Mesendoderm (in vitro differentiated cells): ENCODE measurements at regions not wholly inside any gene's neighbourhood (a gene's known extent, or its start where the extent isn't known, plus 50 kb on each side); places are given as distances from the start of the nearest gene placed in this dataset.
"Not testable (repeated sequence)": the region's sequence is repeated elsewhere in the genome, so short reads cannot be mapped to it uniquely, and the experiment has no call there.

ENCODE experiments used
- DNase-seq: peaks from one replicate; pipeline ENCODE4 v3.0.0; 2013
- H2AK5ac ChIP-seq: 2 replicates; pipeline ENCODE4 v1.6.1; 2013; ENCODE audit warnings: low read length, inconsistent platforms
- H2BK120ac ChIP-seq: 2 replicates; pipeline ENCODE4 v1.6.1; 2013; ENCODE audit warnings: low read depth, mild to moderate bottlenecking, low read length, moderate library complexity, mixed read lengths
- H2BK15ac ChIP-seq: replicated peaks from 2 replicates; pipeline ENCODE4 v1.6.1; 2013; ENCODE audit warnings: low read depth, mild to moderate bottlenecking, moderate library complexity
- H2BK5ac ChIP-seq: 2 replicates; pipeline ENCODE4 v1.6.1; 2013; ENCODE audit warnings: low read length, inconsistent platforms
- H3K18ac ChIP-seq: 2 replicates; pipeline ENCODE4 v1.6.1; 2013; ENCODE audit warnings: mild to moderate bottlenecking, low read length, mixed read lengths
- H3K23ac ChIP-seq: one replicate; pipeline ENCODE4 v1.6.1; 2013; ENCODE audit warnings: low read length
- H3K27ac ChIP-seq: 2 replicates; pipeline ENCODE4 v1.5.1; 2013; ENCODE audit warnings: low read depth, mild to moderate bottlenecking, inconsistent platforms, low read length, moderate library complexity
- H3K27me3 ChIP-seq: 2 replicates; pipeline ENCODE4 v1.6.1; 2013; ENCODE audit warnings: low read length, control low read depth, mild to moderate bottlenecking, inconsistent platforms; ENCODE audit not compliant: insufficient read depth, poor library complexity
- H3K36me3 ChIP-seq: 2 replicates; pipeline ENCODE4 v1.6.1; 2013; ENCODE audit warnings: low read length, inconsistent platforms; ENCODE audit not compliant: control insufficient read depth, insufficient read depth
- H3K4ac ChIP-seq: one replicate; pipeline ENCODE4 v1.6.1; 2013; ENCODE audit warnings: low read depth, mild to moderate bottlenecking, low read length, moderate library complexity
- H3K4me1 ChIP-seq: 2 replicates; pipeline ENCODE4 v1.6.1; 2013; ENCODE audit warnings: low read depth, low read length, inconsistent platforms; ENCODE audit not compliant: control insufficient read depth
- H3K4me2 ChIP-seq: 2 replicates; pipeline ENCODE4 v1.6.1; 2013; ENCODE audit warnings: low read length
- H3K4me3 ChIP-seq: 2 replicates; pipeline ENCODE4 v1.5.1; 2013; ENCODE audit warnings: mild to moderate bottlenecking, low read length
- H3K56ac ChIP-seq: one replicate; pipeline ENCODE4 v1.6.1; 2013; ENCODE audit warnings: low read length
- H3K79me1 ChIP-seq: 2 replicates; pipeline ENCODE4 v1.6.1; 2013; ENCODE audit warnings: low read length, inconsistent platforms
- H3K79me2 ChIP-seq: 2 replicates; pipeline ENCODE4 v1.6.1; 2013; ENCODE audit warnings: mild to moderate bottlenecking, low read length; ENCODE audit not compliant: control insufficient read depth, insufficient read depth
- H3K9ac ChIP-seq: 2 replicates; pipeline ENCODE4 v1.6.1; 2013; ENCODE audit warnings: low read length, inconsistent platforms
- H4K5ac ChIP-seq: one replicate; pipeline ENCODE4 v1.6.1; 2013; ENCODE audit warnings: low read length
- H4K8ac ChIP-seq: one replicate; pipeline ENCODE4 v1.6.1; 2013; ENCODE audit warnings: low read depth, mild to moderate bottlenecking, control low read depth, low read length, moderate library complexity
- WGBS: extraction: QIAGEN DNeasy Blood & Tissue Kit; methylation state at CpG from one replicate; pipeline ENCODE4 v1.1.7; 2013; ENCODE audit warnings: low lambda C conversion rate, missing lambda C conversion rate; ENCODE audit not compliant: insufficient coverage; ENCODE audit errors: extremely low coverage; 5-methylcytosine and 5-hydroxymethylcytosine counted together

DNA sequence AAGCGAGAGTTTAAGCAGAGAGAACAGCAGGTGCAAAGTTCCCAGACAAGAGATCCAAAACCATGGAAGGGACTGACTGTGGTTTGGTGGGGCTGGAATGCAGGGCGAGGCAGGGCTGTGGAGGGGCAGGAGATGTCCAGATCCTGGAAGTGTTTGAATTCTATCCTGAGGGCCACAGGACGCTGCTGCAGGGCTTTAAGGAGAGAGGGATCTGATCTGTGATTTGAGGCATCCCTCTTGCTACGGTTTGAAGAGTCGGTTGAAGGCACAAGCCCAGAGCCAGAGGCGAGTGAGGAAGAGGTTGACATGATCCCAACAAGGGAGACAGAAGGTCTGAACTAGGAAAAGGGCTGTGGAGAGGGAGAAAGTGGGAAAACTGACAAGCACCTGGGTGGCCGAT, 209.9 kb upstream of the IRF2BP2 start:
- H2AK5ac ChIP-seq, H2BK5ac ChIP-seq, H3K79me2 ChIP-seq, H3K18ac ChIP-seq, H3K4ac ChIP-seq, H3K27me3 ChIP-seq, H2BK120ac ChIP-seq, H4K5ac ChIP-seq, H3K56ac ChIP-seq, H3K4me2 ChIP-seq, H3K9ac ChIP-seq, DNase-seq, H3K23ac ChIP-seq, H2BK15ac ChIP-seq, H3K36me3 ChIP-seq, H3K79me1 ChIP-seq, H3K27ac ChIP-seq, H4K8ac ChIP-seq, H3K4me3 ChIP-seq, H3K4me1 ChIP-seq: not testable (repeated sequence)
- WGBS: no CpG with 5 or more reads among the region's 7 CpGs

DNA sequence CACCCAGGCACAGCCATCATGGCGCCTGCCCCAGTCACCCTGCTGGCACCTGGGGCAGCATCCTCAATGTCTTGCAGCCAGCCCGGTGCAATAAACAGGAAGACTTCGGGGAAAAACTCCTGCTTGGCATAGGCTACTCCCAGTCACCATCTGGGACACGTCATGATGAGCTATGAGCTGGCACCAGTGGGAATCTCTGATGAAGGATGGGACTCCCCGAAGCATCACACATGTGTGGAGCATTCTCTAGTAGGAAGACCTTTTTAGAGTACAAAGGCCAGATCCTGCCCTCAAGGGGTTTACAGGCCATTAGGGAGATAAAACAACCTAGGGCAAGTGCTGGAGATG, 208.0 kb upstream of the IRF2BP2 start:
- not testable (repeated sequence) for H4K5ac ChIP-seq, H3K27ac ChIP-seq
- WGBS: no CpG with 5 or more reads among the region's 5 CpGs

DNA sequence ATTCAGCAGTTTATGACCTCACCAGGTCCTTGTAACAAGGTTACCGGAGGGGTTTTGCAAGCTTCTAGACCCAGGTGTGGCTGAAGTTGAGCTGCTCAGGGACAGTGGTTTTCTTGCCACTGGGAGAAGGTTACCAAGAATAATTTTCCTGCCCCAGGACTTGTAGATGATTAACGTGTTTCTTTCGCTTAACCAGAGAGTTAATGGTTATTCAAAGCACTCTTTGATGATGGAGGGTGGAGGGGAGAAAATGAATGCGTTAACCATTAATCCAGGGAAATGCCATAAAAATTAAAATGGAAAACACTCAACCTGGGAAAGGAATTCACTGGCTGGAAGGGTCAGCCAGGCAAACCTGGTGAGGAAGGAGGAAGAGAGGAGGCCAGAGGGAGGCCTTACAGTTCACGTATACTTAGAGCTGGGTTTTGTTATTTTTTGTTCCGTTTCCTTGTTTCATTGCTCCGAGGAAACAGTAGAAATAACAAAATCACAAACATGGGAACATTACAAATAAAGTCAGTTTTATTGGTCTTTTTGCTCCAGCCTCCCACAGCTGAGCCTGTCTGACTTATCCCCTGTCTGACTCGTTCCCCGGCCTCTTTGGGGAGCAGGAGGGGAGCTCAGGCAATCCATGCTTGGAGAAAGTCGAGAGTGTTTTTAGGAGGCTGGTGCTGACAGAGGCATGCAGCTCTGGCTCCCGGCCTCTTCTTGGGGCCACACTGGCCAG, 207.5 kb upstream of the IRF2BP2 start:
- H2AK5ac ChIP-seq, H3K4me2 ChIP-seq, H3K4ac ChIP-seq, H2BK15ac ChIP-seq, H3K4me3 ChIP-seq, H3K79me2 ChIP-seq, H3K36me3 ChIP-seq, H4K5ac ChIP-seq, H2BK120ac ChIP-seq, H3K4me1 ChIP-seq, H4K8ac ChIP-seq, H3K56ac ChIP-seq, H3K27ac ChIP-seq, H3K23ac ChIP-seq, H3K18ac ChIP-seq, H3K9ac ChIP-seq, H3K79me1 ChIP-seq, DNase-seq, H3K27me3 ChIP-seq, H2BK5ac ChIP-seq: not testable (repeated sequence)
- no CpG with 5 or more reads among the region's 11 CpGs for WGBS

More for the DNA sequence above, 208.0 kb upstream of the IRF2BP2 start:
- H3K18ac ChIP-seq, H3K56ac ChIP-seq, H2BK15ac ChIP-seq, H2BK120ac ChIP-seq, H3K4me2 ChIP-seq, H3K4me3 ChIP-seq, H3K4me1 ChIP-seq, H2BK5ac ChIP-seq, H3K9ac ChIP-seq, H3K27me3 ChIP-seq, H3K79me2 ChIP-seq, DNase-seq, H3K36me3 ChIP-seq, H4K8ac ChIP-seq, H3K23ac ChIP-seq, H3K4ac ChIP-seq, H3K79me1 ChIP-seq, H2AK5ac ChIP-seq: not testable (repeated sequence)

DNA sequence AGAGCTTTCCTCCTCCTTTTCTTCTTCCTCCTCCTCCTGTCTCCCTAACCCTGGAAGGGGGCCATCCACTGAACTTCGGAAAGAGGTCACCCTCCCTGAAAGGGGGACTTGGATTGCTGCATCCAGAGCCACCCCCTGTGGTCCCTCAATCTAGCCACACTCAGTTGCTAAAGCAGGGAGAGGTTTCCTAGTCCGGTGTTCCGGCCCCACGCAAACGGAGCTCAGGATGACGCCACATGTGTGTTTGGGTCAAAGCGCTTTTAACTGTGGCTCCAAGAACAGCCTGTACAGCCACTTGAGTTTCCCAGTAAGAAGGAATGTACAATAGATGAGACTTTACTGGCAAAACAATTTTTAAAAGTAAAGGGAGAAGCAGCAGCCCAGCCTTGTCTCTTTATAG, 206.9 kb upstream of the IRF2BP2 start:
- H3K79me1 ChIP-seq, H2BK5ac ChIP-seq, H4K5ac ChIP-seq, DNase-seq, H3K18ac ChIP-seq, H3K27me3 ChIP-seq, H3K36me3 ChIP-seq, H3K79me2 ChIP-seq, H3K56ac ChIP-seq, H3K27ac ChIP-seq, H3K4me1 ChIP-seq, H3K4me3 ChIP-seq, H2BK15ac ChIP-seq, H3K9ac ChIP-seq, H2AK5ac ChIP-seq, H3K4me2 ChIP-seq, H4K8ac ChIP-seq, H3K4ac ChIP-seq, H2BK120ac ChIP-seq, H3K23ac ChIP-seq: not testable (repeated sequence)
- WGBS: no CpG with 5 or more reads among the region's 7 CpGs

DNA sequence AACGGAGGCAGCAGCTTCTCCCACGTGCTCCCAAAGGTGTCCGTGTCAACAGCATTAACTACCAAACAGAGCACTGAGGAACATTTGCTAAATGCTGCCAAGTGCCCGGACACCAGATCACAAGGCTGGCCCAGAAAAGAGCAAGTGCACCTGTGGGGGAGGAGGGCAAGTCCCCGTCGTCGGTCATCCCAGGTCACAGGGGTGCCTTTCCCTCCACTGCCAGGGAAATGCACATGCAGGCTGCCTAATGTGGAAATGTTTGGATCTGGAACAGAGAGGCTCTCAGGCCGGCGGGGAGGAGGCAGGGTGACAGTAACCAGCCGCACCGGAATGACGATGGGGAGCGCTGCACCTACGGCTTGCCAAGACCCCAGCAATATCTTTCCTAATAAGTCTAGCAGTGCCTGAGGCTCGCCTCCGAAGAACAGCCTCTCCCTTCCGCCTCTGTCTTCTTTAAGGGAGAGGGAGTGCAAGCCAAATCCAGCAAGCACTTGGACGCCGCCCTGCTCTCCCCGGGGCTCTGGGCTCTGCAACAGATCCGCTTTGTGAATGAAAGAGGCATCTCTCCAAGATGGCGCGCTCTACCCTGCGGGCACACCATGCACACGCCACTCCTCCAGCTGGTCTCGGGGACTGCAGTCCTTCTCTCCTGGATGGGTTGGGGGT, 206.3 kb upstream of the IRF2BP2 start:
- WGBS: no CpG with 5 or more reads among the region's 26 CpGs
- H3K27ac ChIP-seq, H4K5ac ChIP-seq, DNase-seq, H3K4me2 ChIP-seq, H3K9ac ChIP-seq, H3K79me1 ChIP-seq, H3K4me3 ChIP-seq, H3K4ac ChIP-seq, H4K8ac ChIP-seq, H2BK5ac ChIP-seq, H3K56ac ChIP-seq, H3K27me3 ChIP-seq, H2BK15ac ChIP-seq, H3K18ac ChIP-seq, H3K36me3 ChIP-seq, H3K23ac ChIP-seq, H3K4me1 ChIP-seq, H3K79me2 ChIP-seq, H2AK5ac ChIP-seq, H2BK120ac ChIP-seq: not testable (repeated sequence)
